ENCODE measurements at regions not wholly inside any gene's neighbourhood (a gene's known extent, or its start where the extent isn't known, plus 50 kb on each side); places are given as distances from the start of the nearest gene placed in this dataset.
A peak's percentile ranks its signal among the peaks of the same experiment; 100 is the strongest.

DNA sequence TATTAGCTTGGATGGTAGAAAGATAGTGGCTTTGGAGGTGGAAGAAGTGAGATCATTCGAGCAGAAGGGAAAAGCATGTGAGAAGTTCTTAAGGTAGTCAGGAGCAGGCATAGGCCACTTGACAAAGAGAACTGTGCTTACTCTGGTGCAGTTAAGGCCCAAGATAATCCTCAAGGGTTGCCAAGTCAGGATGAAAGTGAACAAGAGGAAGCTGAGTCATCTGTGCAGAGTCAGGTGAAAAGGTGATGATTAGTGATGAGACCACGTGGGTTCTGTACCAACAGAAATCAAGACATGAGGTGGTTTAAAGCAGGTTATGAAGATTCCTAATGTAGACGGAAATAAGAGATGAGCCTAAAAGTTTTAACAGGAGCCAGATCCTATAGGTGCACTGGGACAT, 369.8 kb downstream of the DTHD1 start:
- ATAC-seq, result no peak
- DNase-seq, result no peak
- Histone ChIP-seq H3K27me3 (no peaks in the 10 kb centered on the region), H3K4me1 (no peaks in the 10 kb centered on the region), H3K36me3 (no peaks in the 10 kb centered on the region), H3K9me3 (no peaks in the 10 kb centered on the region), H3K4me3 (no peak overlapping the region), H3K27ac (no peak overlapping the region)
- TF ChIP-seq, protein P1, sequence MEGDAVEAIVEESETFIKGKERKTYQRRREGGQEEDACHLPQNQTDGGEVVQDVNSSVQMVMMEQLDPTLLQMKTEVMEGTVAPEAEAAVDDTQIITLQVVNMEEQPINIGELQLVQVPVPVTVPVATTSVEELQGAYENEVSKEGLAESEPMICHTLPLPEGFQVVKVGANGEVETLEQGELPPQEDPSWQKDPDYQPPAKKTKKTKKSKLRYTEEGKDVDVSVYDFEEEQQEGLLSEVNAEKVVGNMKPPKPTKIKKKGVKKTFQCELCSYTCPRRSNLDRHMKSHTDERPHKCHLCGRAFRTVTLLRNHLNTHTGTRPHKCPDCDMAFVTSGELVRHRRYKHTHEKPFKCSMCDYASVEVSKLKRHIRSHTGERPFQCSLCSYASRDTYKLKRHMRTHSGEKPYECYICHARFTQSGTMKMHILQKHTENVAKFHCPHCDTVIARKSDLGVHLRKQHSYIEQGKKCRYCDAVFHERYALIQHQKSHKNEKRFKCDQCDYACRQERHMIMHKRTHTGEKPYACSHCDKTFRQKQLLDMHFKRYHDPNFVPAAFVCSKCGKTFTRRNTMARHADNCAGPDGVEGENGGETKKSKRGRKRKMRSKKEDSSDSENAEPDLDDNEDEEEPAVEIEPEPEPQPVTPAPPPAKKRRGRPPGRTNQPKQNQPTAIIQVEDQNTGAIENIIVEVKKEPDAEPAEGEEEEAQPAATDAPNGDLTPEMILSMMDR (IDR thresholded peaks at IDR 0.05), result no peak
- intact Hi-C loops (cut with DNase I), result no loop called here

DNA sequence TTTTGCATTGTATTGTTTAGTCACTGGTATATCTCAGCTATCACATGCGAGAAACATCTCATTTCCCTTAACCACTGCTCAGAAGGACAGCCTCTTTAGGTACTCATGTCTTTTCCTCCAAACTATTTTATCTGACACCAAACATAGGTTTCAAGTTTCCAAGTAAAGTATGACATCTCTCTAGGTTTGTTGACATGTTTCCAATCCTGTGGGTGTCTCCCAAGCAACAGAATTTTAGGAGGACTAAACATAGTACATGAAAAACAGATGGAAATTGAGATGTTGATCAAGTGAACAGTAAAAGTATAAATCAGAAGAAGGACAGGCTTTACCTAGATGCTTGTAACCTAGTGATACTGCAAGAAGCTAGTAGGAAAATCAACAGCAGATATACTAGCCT, 371.4 kb downstream of the DTHD1 start:
- Histone ChIP-seq H3K27me3 (no peaks in the 10 kb centered on the region), H3K4me3 (no peak overlapping the region), H3K27ac (no peak overlapping the region), H3K4me1 (no peaks in the 10 kb centered on the region), H3K9me3 (no peaks in the 10 kb centered on the region), H3K36me3 (no peaks in the 10 kb centered on the region)
- ATAC-seq, result no peak
- TF ChIP-seq, protein P1 (IDR thresholded peaks at IDR 0.05), result no peak
- intact Hi-C loops (cut with DNase I), result no loop called here
- no peak for DNase-seq

DNA sequence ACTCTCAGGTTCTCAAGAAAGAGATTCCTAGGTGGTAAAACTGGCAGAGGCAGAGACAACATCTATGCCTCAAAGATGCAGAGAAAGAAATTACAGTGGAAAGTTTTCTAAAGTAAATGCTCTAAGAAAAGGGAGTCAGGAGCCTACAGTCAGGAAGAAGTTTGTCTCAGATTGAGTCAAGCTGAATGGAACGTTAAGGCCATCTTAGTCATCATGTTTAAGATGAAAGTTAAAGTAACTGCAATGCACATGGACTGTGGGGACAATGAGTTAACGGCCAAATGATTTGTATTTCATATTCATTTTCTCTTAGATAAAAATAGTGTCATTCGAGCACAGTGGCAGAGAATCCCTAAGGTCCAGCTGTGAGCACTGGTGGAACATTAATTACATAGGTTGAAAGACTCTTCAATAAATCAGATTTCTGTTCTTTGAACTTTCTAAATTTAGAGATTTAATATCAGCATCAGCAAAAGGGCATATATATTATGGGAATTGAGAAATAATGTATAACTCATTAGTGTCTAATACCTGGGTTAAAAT, 384.6 kb downstream of the DTHD1 start:
- ATAC-seq, result no peak
- Histone ChIP-seq H3K9me3 (no peaks in the 10 kb centered on the region), H3K27ac (no peak overlapping the region), H3K4me3 (no peak overlapping the region), H3K4me1 (no peaks in the 10 kb centered on the region), H3K27me3 (no peaks in the 10 kb centered on the region), H3K36me3 (no peaks in the 10 kb centered on the region)
- TF ChIP-seq, protein P1 (IDR thresholded peaks at IDR 0.05), result no peak
- intact Hi-C loops (cut with DNase I), result no loop called here
- DNase-seq, result no peak

DNA sequence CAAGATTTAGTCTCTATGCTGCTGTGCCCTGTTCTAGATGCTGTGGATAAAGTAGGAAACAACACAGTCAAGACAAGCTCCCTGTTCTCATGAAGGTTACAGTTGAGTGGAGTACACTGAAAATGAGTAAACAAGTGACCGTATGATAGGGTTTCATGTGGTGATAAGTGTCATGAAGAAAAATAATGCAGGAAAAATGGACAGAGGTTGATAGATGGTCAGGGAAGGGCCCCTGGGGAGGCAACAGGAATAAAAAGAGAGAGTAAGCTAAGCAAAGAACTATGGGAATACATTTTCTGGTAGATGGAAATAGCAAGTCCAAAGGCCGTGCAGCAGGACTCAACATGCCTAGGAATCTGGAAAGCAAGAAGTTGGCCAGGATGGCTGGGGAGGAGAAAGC, 394.0 kb downstream of the DTHD1 start:
- H3K27ac ChIP-seq, result no peak overlapping the region
- H3K4me1 ChIP-seq, result no peaks in the 10 kb centered on the region
- no peak for DNase-seq
- no peaks in the 10 kb centered on the region for H3K9me3 ChIP-seq
- H3K4me3 ChIP-seq, result no peak overlapping the region
- no peak for ATAC-seq
- no peaks in the 10 kb centered on the region for H3K27me3 ChIP-seq
- intact Hi-C loops (cut with DNase I), result no loop called here
- TF ChIP-seq, protein P1 (IDR thresholded peaks at IDR 0.05), result no peak
- H3K36me3 ChIP-seq, result no peaks in the 10 kb centered on the region

DNA sequence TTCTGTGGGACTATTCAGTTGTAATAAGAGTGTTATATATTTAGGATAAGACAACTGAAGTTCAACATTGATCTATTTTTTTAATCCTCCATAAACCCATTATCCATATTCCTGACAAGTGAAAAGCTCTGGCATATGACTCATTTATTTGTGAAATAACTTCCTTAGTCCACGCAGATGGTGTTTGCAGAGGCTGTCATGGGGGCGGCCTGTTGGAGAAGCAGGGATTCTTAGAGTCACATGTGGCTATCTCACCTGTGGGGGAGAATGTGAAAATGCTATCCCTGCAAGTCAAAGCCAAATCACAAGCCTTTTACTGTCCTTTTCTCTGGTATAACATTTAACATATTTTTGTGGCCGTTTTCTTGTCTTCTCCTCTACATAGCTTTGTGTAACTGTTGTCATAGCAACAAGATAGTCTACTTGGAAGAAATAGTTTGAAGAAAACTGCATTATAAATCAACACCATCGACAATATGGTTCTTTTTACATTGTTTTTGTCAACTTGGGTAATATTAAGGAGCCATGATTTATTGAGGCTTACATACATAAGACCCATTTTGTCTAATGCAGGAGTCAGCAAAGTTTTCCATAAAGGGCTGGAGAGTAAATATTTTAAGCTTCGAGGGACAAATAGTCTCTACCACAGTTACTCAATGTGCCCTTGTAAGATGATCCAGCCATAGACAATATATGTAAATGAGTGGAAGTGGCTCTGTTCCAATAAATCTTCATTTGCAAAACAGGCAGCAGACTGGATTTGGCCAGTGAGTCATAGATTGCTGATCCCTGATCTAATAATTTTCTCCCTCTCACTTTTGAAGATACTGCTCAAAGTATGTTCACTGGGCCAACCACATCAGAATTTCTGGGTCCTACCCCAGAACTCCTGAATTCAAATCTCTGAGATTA, 395.0 kb downstream of the DTHD1 start:
- intact Hi-C loops (cut with DNase I), result no loop called here

More for the DNA sequence above, 395.0 kb downstream of the DTHD1 start:
- H3K27ac ChIP-seq, result no peak overlapping the region
- no peaks in the 10 kb centered on the region for H3K27me3 ChIP-seq
- ATAC-seq, result peak; percentile 35
- no peaks in the 10 kb centered on the region for H3K36me3 ChIP-seq
- DNase-seq, result no peak
- H3K9me3 ChIP-seq, result no peaks in the 10 kb centered on the region
- TF ChIP-seq, protein P1 (IDR thresholded peaks at IDR 0.05), result no peak
- no peak overlapping the region for H3K4me3 ChIP-seq
- H3K4me1 ChIP-seq, result no peaks in the 10 kb centered on the region

All from left lung (tissue), 4 donors.